ENCODE measurements at regions not wholly inside any gene's neighbourhood (a gene's known extent, or its start where the extent isn't known, plus 50 kb on each side); places are given as distances from the start of the nearest gene placed in this dataset.

DNA sequence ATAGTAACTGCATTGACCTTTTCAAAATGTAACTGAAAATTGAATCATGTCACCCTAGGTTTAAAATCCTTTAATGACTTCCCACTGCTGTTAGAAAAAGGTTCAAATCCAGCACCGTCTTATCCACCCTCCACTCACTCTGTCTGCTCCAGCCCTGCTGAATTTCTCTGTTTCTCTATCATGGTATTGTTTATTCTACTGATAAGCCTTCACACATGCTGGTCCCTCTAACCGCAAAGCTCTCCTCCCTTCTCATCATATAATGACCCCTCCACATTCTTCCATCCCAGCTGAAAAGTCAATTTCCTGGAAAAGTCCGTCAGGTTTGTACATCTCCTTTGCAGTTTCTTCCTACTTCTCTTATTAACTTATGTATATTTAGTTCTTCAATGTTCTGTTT, 389.2 kb upstream of the F9 start:
- TF ChIP-seq CREB1 (CRISPR knock-in tag; IDR thresholded peaks at IDR 0.05) (no peak), ZBTB21 (CRISPR knock-in tag; IDR thresholded peaks at IDR 0.05; ENCODE audit: borderline replicate concordance) (no peak), NR1H2 (CRISPR knock-in tag; IDR thresholded peaks at IDR 0.05) (no peak), ELF4 (CRISPR knock-in tag; IDR thresholded peaks at IDR 0.05; ENCODE audit: low read depth) (no peak), ETV6 (CRISPR knock-in tag; IDR thresholded peaks at IDR 0.05) (no peak), ZNF121 (CRISPR knock-in tag; IDR thresholded peaks at IDR 0.05) (no peak), FOXP1 (CRISPR knock-in tag; IDR thresholded peaks at IDR 0.05; ENCODE audit: borderline replicate concordance) (no peak)
- TF ChIP-seq, protein P1, sequence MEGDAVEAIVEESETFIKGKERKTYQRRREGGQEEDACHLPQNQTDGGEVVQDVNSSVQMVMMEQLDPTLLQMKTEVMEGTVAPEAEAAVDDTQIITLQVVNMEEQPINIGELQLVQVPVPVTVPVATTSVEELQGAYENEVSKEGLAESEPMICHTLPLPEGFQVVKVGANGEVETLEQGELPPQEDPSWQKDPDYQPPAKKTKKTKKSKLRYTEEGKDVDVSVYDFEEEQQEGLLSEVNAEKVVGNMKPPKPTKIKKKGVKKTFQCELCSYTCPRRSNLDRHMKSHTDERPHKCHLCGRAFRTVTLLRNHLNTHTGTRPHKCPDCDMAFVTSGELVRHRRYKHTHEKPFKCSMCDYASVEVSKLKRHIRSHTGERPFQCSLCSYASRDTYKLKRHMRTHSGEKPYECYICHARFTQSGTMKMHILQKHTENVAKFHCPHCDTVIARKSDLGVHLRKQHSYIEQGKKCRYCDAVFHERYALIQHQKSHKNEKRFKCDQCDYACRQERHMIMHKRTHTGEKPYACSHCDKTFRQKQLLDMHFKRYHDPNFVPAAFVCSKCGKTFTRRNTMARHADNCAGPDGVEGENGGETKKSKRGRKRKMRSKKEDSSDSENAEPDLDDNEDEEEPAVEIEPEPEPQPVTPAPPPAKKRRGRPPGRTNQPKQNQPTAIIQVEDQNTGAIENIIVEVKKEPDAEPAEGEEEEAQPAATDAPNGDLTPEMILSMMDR (IDR thresholded peaks at IDR 0.05), result no peak
- TF ChIP-seq, protein P2, sequence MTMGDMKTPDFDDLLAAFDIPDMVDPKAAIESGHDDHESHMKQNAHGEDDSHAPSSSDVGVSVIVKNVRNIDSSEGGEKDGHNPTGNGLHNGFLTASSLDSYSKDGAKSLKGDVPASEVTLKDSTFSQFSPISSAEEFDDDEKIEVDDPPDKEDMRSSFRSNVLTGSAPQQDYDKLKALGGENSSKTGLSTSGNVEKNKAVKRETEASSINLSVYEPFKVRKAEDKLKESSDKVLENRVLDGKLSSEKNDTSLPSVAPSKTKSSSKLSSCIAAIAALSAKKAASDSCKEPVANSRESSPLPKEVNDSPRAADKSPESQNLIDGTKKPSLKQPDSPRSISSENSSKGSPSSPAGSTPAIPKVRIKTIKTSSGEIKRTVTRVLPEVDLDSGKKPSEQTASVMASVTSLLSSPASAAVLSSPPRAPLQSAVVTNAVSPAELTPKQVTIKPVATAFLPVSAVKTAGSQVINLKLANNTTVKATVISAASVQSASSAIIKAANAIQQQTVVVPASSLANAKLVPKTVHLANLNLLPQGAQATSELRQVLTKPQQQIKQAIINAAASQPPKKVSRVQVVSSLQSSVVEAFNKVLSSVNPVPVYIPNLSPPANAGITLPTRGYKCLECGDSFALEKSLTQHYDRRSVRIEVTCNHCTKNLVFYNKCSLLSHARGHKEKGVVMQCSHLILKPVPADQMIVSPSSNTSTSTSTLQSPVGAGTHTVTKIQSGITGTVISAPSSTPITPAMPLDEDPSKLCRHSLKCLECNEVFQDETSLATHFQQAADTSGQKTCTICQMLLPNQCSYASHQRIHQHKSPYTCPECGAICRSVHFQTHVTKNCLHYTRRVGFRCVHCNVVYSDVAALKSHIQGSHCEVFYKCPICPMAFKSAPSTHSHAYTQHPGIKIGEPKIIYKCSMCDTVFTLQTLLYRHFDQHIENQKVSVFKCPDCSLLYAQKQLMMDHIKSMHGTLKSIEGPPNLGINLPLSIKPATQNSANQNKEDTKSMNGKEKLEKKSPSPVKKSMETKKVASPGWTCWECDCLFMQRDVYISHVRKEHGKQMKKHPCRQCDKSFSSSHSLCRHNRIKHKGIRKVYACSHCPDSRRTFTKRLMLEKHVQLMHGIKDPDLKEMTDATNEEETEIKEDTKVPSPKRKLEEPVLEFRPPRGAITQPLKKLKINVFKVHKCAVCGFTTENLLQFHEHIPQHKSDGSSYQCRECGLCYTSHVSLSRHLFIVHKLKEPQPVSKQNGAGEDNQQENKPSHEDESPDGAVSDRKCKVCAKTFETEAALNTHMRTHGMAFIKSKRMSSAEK (CRISPR knock-in tag; IDR thresholded peaks at IDR 0.05; ENCODE audit: borderline replicate concordance), result no peak
- TF ChIP-seq, protein P3, sequence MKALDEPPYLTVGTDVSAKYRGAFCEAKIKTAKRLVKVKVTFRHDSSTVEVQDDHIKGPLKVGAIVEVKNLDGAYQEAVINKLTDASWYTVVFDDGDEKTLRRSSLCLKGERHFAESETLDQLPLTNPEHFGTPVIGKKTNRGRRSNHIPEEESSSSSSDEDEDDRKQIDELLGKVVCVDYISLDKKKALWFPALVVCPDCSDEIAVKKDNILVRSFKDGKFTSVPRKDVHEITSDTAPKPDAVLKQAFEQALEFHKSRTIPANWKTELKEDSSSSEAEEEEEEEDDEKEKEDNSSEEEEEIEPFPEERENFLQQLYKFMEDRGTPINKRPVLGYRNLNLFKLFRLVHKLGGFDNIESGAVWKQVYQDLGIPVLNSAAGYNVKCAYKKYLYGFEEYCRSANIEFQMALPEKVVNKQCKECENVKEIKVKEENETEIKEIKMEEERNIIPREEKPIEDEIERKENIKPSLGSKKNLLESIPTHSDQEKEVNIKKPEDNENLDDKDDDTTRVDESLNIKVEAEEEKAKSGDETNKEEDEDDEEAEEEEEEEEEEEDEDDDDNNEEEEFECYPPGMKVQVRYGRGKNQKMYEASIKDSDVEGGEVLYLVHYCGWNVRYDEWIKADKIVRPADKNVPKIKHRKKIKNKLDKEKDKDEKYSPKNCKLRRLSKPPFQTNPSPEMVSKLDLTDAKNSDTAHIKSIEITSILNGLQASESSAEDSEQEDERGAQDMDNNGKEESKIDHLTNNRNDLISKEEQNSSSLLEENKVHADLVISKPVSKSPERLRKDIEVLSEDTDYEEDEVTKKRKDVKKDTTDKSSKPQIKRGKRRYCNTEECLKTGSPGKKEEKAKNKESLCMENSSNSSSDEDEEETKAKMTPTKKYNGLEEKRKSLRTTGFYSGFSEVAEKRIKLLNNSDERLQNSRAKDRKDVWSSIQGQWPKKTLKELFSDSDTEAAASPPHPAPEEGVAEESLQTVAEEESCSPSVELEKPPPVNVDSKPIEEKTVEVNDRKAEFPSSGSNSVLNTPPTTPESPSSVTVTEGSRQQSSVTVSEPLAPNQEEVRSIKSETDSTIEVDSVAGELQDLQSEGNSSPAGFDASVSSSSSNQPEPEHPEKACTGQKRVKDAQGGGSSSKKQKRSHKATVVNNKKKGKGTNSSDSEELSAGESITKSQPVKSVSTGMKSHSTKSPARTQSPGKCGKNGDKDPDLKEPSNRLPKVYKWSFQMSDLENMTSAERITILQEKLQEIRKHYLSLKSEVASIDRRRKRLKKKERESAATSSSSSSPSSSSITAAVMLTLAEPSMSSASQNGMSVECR (CRISPR knock-in tag; IDR thresholded peaks at IDR 0.05; ENCODE audit: borderline replicate concordance), result no peak
- TF ChIP-seq, protein P4, sequence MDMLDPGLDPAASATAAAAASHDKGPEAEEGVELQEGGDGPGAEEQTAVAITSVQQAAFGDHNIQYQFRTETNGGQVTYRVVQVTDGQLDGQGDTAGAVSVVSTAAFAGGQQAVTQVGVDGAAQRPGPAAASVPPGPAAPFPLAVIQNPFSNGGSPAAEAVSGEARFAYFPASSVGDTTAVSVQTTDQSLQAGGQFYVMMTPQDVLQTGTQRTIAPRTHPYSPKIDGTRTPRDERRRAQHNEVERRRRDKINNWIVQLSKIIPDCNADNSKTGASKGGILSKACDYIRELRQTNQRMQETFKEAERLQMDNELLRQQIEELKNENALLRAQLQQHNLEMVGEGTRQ (CRISPR knock-in tag; IDR thresholded peaks at IDR 0.05), result no peak

Measured in WTC11 (cell line).